B cell (primary cell): ENCODE measurements at regions not wholly inside any gene's neighbourhood (a gene's known extent, or its start where the extent isn't known, plus 50 kb on each side); places are given as distances from the start of the nearest gene placed in this dataset.

Experiments
- EZH2 ChIP-seq: IDR thresholded peaks from 2 replicates; pipeline ENCODE4 v1.6.1; 2012; ENCODE audit warnings: borderline replicate concordance, low read depth, mild to moderate bottlenecking, moderate library complexity, low read length; ENCODE audit not compliant: insufficient read depth, poor library complexity, severe bottlenecking
- TF ChIP-seq, protein P1 (sequence below): fragments of 200-600 bp; IDR thresholded peaks from one replicate; pipeline ENCODE4 v1.8.0; 2022; ENCODE audit warnings: antibody characterized with exemption, mild to moderate bottlenecking

- TF ChIP-seq, protein P1, sequence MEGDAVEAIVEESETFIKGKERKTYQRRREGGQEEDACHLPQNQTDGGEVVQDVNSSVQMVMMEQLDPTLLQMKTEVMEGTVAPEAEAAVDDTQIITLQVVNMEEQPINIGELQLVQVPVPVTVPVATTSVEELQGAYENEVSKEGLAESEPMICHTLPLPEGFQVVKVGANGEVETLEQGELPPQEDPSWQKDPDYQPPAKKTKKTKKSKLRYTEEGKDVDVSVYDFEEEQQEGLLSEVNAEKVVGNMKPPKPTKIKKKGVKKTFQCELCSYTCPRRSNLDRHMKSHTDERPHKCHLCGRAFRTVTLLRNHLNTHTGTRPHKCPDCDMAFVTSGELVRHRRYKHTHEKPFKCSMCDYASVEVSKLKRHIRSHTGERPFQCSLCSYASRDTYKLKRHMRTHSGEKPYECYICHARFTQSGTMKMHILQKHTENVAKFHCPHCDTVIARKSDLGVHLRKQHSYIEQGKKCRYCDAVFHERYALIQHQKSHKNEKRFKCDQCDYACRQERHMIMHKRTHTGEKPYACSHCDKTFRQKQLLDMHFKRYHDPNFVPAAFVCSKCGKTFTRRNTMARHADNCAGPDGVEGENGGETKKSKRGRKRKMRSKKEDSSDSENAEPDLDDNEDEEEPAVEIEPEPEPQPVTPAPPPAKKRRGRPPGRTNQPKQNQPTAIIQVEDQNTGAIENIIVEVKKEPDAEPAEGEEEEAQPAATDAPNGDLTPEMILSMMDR = no peak
- TF ChIP-seq EZH2 = no peak
Measured at GRCh38 chr5:18882154-18882553, 1105.8 kb downstream of the CDH18 start.
